ENCODE measurements at regions not wholly inside any gene's neighbourhood (a gene's known extent, or its start where the extent isn't known, plus 50 kb on each side); places are given as distances from the start of the nearest gene placed in this dataset.
"Not testable (repeated sequence)": the region's sequence is repeated elsewhere in the genome, so short reads cannot be mapped to it uniquely, and the experiment has no call there.

DNA sequence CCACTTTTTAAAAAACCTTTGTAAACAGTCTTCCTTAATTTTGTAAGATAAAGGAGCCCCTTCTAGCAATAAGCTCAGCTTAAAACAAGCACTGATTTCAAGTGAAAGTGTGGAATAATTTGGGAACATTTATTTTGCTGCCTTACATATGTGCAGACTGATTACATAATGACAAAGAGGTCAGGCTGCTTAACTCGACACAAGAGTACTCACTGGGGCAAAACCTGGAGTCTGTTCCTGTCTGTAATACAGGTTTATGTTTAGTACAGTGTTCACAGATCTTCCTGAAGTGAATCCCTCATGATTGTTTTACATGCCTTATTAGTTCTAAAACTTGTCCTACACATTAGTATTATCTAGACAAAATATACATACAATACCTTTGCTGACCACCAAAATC is 609.8 kb downstream of the LMO7 start:
- DNase-seq, result no peak

- DNase-seq, result no peak
These were observed 609.1 kb downstream of the LMO7 start for GRCh38 chr13:76245211-76245610.

- not testable (repeated sequence) for DNase-seq
These were observed 607.0 kb downstream of the LMO7 start for GRCh38 chr13:76243120-76243519.

- no peak for DNase-seq
These were observed 603.0 kb downstream of the LMO7 start for GRCh38 chr13:76239031-76239680.

DNA sequence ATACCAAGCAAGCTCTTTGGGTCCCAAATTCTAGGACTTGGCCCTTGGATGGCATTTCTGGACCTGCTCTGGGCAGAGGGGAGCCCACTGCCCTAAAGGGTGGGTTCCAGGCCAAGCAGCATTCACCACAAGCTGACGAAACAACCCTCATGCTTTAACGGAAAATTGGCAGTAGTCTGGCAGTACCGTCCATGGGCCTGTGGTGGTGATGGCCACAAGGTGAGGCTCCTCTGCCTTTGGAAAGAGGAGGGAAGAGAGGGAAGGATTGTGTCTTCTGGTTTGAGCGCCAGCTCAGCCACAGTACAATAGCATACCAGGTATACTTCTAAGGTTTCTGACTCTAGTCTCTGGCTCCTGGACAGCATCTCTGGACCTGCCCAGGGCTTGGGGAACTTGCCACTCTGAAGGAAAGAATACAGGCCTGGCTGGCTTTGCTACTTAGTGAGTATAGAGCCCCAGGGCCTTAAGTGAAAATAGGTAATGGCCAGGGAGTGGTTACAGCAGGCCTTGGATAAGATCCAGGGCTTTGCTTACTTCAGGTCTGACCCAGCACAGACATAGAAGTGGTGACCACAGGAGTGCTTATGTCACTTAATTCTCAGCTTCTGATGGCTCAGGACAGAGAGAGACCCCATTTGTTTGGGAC is 595.5 kb downstream of the LMO7 start:
- no peak for DNase-seq

- DNase-seq, result no peak
These were observed 593.2 kb downstream of the LMO7 start for GRCh38 chr13:76229281-76229680.

DNA sequence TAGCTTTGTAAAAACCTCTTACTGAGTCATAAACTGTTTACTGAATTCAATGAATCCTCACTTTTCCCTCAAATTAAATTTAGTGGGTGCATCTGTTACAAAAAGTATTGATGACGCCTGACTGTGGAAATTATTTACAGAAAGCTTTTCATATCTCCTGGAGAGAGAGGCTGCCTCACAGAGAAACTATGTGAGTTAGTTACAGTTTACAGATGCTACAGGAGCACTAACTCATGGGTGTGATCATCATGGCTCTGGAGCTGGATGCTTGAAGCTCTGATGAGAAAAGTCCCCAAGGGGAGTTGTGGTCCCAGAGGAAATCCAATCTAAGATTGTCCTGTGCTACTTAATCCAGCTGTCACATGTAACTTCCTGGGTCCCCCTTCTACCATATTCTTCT is 590.8 kb downstream of the LMO7 start:
- DNase-seq, result no peak

- no peak for DNase-seq
These were observed 589.8 kb downstream of the LMO7 start for GRCh38 chr13:76225815-76226489.

- no peak for DNase-seq
These were observed 587.9 kb downstream of the LMO7 start for GRCh38 chr13:76223999-76224398.

DNA sequence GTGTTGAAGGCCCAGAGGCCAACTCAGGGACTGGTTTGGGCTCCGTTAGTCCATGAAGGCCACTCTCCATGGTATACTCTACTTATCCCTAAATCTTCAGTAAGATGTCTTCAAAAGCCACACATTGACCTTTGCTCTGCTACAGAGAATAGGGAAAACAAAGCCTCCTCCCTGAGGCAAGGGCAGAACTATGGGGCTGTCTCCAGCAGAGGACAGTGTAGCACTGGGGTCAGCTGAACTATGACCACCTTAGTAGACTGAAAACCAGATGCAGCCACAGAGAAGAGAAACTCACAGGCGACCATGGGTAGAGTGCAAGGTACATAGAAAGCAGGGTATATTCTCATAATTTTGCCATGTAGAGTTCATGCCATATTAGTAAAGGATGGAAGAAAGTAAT is 587.4 kb downstream of the LMO7 start:
- DNase-seq, result no peak

DNA sequence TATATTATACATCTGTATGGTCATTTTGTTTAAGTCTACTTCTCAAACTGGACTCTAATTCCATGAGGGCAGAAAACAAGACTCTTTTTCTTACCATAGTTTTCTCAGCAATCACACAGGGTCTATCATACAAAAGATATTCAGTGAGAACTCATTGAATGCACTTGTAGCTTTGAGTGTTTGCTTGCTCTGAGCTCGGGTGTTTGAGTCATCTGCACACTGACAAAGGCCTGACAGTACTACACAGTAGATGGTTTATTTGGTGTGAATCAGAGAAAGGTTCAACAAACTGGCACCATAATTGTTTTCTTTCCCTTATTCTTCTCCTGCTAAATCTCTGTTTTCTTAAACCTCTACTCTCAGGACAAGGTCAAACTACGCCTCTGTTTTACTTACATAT is 586.4 kb downstream of the LMO7 start:
- no peak for DNase-seq

DNA sequence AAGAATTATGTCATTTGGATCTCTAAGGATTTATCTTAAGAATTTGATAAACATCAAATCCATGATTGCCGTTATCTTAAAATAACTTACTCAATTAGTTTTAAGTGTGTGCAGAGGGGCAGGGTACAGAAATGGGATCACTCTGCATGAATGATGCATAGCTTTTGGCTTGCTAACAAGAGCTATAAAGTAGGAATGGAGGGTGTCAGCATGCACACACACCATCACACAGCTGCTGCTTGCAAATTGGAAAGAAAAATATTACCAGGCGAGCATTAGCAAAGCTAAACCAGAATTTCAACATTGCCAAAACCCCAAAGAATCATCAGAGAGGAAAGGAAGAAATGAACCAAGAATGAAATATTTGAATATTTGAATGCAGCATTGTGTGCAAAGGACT is 580.6 kb downstream of the LMO7 start:
- no peak for DNase-seq

DNA sequence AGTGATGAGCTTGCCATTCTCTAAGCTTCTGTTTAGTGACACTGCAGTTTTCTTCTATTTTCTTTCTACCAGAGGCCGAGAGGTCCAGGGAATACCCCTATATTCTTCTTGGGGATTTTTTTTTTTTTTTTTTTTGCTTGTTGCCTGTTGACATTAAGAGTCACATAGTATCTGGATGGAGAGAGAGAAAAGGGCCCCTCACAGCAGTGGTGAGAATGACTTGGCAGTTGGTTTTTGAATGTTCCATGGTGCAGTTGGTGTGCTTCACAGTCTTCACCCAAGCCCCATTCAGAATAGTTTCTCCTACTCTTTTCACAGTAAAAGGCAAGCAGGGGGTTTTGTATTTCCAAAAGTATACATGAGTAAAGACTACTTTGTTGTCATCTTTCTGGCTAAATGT is 577.9 kb downstream of the LMO7 start:
- no peak for DNase-seq

DNA sequence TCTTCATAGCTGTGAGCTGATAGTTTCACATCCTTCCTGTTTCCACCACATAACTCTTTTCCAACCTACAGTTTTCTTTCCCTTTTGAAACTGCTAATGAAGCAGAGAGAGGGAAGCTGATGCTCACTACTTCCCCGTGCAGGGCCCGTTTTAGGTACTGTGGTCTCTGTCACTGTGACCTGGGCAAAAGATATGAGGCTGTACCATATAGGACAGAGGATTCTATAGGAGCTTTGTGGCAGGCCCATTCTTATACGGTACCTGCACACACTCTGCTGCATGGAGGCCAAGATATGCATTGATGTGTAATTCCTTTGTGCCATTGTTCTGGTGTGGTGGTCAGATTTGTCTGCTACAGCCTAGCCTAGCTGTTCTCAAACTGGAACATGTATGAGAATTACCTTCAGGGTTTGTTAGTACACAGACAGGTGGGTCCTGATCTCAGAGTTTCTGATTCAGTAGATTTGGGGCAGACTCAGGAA is 577.3 kb downstream of the LMO7 start:
- no peak for DNase-seq

DNA sequence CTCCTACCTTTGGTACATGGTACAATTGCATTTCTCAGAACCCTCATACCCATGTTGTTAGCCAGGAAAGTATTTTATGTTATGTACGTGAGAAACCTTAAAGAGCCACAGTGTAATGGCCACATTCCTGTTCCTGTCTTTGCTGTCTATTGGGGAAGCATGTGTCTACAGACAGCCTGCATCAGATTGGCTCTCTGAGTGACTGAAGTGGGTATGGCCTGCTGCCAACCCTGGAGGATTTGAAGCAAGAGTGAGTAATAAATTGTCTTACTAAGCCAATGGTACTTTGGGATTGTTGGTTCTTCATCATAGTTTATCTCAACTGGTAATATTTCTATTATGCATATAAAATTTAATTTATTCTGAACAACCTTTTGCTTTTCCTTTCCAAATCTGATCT is 574.1 kb downstream of the LMO7 start:
- DNase-seq, result no peak

DNA sequence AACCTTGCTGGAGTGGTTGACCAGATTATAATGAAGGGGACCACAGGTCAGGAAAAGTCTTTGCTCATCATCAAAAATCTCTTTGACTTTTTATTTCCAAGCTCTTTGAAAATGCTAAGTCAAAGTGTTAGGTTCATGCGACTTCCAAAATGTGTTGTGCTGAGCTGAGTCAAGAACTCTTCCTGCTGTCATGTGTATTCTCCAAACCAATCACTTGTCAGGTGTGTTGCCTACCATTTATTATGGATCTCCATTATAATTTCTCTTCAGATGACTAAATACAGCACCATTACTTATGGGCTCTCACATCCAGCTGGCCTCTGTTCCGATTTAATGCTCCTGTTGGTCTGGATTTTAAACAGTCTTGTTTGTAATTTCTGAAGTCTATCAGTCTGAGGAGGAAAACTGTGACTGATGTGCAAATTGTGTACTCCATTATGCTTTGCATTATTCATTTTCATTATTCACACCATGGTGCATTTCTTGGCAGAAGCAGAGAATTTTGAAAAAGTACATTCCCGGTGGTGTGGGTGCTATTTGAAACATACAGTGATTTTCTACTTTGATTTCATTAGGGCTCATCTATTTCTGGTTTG is 562.5 kb downstream of the LMO7 start:
- no peak for DNase-seq

DNA sequence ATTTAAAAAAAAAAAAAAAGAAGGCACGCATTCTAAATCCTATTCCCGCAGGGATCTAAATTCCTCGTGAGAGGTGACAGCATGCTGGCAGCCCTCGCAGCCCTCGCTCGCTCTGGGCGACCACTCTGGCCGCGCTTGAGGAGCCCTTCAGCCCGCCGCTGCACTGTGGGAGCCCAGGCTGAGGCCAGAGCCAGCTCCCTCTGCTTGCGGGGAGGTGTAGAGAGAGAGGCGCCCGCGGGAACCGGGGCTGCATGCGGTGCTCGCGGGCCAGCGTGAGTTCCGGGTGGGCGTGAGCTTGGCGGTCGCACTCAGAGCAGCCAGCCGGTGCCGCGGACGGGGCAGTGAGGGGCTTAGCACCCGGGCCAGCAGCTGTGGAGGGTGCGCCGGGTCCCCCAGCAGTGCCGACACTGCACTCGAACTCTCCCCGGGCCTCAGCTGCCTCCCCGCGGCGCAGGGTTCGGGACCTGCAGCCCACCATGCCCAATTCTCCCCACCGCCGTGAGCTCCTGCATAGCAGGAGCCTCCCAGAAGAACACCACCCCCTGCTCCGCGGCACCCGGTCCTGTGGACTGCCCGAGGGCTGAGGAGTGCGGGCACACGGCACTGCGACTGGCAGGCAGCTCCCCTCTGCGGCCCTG is 553.9 kb downstream of the LMO7 start:
- no peak for DNase-seq

DNA sequence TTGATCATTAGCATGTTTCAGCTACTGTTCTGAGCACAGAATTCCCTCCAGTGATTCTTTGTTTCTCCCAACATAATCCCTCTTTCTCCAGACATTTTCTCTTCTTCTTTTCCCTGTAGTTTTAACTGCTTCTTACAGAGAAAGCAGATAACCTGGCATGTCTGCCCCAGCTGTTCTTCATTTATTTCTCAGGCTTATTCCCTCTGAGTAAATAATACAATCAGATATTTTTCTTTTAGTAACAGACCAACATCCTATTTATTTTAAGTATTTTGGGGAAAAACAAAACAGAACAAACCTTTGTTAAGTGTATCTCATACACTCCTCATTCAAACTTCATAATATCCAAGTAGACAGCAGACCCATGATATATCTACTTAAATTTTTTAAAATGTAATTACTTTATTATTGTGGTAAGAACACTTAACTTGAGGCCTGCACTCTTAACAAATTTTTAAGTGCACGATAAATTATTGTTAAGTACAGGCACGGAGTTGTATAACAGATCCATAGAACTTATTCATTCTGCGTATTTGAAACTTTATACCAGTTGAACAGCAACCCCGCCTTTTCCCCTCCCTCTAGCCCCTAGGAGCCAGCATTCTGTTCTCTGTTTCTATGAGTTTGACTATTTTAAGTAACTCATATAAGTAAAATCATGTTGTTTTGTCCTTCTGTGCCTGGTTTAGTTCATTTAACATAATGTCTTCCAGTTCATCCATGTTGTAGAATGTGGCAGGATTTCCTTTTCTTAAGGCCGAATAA is 540.0 kb downstream of the LMO7 start:
- DNase-seq, result no peak

- no peak for DNase-seq
These were observed 532.5 kb downstream of the LMO7 start for GRCh38 chr13:76168661-76169060.

GRCh38 chr13:76164290-76164689 is 528.2 kb downstream of the LMO7 start:
- DNase-seq, result no peak

DNA sequence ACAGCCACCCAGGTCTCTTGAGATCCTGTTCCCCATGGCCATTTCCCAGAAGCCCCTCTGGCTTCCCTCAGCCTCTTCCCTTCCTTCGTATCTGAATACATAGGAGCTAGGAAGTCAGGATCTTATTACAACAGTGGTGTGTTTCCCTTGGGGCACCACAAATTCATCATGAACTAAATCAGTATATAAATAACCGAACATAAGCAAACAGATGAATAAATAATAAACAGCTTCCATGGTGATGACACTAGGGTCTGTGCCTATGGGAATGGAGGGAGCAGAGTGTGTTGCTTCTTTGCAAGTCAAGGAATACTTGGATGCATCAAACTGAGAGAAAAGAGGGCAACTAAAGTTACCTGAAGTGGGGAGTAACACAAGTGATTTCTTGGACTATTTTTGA is 527.6 kb downstream of the LMO7 start:
- DNase-seq, result no peak

Measured in activated naive CD4-positive, alpha-beta T cell treated with Interleukin-2 at 50 U/mL for 16 hours (primary cell).